ENCODE measurements at regions not wholly inside any gene's neighbourhood (a gene's known extent, or its start where the extent isn't known, plus 50 kb on each side); places are given as distances from the start of the nearest gene placed in this dataset.

DNA sequence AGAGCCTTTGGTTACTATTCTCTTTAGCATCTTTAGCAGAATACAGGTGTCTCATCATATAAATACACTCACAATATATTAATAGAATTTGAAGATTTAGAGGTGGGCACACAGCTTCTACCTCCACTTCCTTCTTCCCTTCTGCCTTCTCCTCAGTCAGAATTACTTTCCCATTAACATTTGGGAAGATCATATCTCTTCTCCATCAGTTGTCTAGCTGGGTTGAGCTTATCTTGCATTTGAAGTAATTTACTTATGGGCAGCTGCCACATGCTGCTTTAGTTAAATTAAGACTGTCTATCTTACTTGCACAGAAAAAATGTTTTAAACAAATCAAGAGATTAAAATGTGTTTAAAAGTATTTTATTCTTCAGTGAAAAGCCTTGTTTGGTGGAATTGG, 110.1 kb upstream of the ASIC2 start:
- Histone ChIP-seq H3K9ac (ENCODE audit: low read depth, low read length) (no peak overlapping the region), H3K4me1 (ENCODE audit: insufficient read depth, low read length) (peaks cover 5% of the 10 kb centered on the region; the same call in 1 of the 2 replicates), H3K4me3 (ENCODE audit: low read length) (no peak overlapping the region), H3K27ac (ENCODE audit: low read depth, low read length) (no peak overlapping the region), H3K9me3 (ENCODE audit: insufficient read depth, low read depth, low read length) (no peaks in the 10 kb centered on the region), H3K27me3 (ENCODE audit: insufficient read depth, low read length) (no peaks in the 10 kb centered on the region), H3K36me3 (ENCODE audit: insufficient read depth, low read length) (no peaks in the 10 kb centered on the region)

DNA sequence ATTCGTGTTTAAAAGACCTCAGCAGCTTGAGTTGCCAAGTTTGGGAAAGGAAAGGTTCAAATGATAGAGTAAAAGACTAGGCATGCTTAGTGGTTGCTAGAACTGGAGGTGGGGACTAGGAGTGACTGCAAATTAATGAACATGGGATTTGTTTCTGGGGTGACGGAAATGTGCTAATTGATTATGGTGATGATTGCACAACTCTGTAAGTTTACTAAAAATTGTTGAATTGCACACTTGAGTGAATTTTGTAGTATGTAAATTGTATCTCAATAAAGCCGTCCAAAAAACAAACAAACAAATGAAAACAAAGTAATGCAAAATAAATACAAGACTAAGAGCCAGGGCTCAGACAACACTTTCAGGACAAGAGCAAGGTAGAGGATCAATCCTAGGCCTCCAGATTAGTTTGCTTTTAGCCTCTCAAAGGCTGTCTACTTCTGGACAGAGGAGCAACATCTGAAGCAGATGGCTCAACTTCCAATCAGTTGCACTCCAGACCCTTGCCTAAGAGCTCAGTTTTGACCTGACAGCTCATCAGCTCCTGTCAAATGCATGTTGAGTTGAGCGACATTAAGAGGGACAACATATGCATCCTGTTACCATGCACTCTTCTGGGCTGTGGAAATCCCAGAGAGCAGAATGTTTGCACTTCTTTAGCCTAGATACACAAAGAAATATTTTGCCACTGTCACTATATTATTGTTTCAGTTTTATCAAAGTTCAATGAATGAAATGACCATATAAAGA, 111.2 kb upstream of the ASIC2 start:
- Histone ChIP-seq H3K4me3 (ENCODE audit: low read length) (no peak overlapping the region), H3K9me3 (ENCODE audit: insufficient read depth, low read depth, low read length) (no peaks in the 10 kb centered on the region), H3K27me3 (ENCODE audit: insufficient read depth, low read length) (no peaks in the 10 kb centered on the region), H3K4me1 (ENCODE audit: insufficient read depth, low read length) (peaks cover 5% of the 10 kb centered on the region; the same call in 1 of the 2 replicates), H3K36me3 (ENCODE audit: insufficient read depth, low read length) (no peaks in the 10 kb centered on the region), H3K9ac (ENCODE audit: low read depth, low read length) (no peak overlapping the region), H3K27ac (ENCODE audit: low read depth, low read length) (no peak overlapping the region)
- 92% methylated on average over 3 of the region's 4 CpGs for WGBS

DNA sequence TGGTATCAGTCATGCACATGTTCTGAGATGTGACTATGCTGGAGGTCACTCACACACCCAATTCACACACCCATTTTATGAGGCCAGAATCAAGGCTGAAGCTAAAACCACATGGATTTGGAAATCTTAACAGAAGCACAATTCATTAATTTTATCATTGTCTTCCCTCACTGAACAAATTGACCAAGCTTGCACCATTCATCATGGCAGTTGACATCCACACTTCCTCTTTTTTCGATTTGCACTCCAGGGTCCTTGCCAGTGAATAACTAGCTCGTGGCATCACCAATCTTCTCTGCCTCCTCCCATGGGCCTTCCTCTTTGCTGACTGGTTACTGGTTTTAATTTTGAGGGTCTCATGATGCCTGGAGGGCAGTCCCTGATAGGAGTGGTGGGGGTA, 123.0 kb upstream of the ASIC2 start:
- Histone ChIP-seq H3K27me3 (ENCODE audit: insufficient read depth, low read length) (no peaks in the 10 kb centered on the region), H3K27ac (ENCODE audit: low read depth, low read length) (no peak overlapping the region), H3K36me3 (ENCODE audit: insufficient read depth, low read length) (no peaks in the 10 kb centered on the region), H3K9ac (ENCODE audit: low read depth, low read length) (no peak overlapping the region), H3K9me3 (ENCODE audit: insufficient read depth, low read depth, low read length) (no peaks in the 10 kb centered on the region), H3K4me3 (ENCODE audit: low read length) (no peak overlapping the region), H3K4me1 (ENCODE audit: insufficient read depth, low read length) (no peaks in the 10 kb centered on the region)
- 92% methylated on average over 2 of the region's 2 CpGs for WGBS

DNA sequence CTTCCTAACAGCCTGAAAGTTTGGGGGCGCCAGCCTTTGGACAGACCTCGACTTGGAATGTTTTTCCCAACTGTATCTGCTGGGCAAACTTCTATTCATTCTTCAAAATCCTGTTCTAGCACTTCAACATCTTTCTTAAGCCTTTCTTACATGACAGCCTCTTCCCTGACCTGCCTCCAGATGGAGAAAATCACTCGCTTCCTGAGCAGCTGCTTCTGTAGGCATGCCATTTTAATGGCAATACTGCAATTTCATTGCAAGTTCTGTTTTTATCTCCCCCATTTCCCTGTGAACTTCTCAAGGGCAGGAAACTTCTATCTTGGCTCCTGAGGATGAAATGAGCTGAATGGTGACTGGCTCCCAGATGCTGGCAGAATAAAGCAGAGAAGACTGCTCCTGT, 128.8 kb upstream of the ASIC2 start:
- no peak overlapping the region for H3K4me3 ChIP-seq (ENCODE audit: low read length)
- no peak overlapping the region for H3K27ac ChIP-seq (ENCODE audit: low read depth, low read length)
- no peaks in the 10 kb centered on the region for H3K36me3 ChIP-seq (ENCODE audit: insufficient read depth, low read length)
- H3K9me3 ChIP-seq (ENCODE audit: insufficient read depth, low read depth, low read length): no peaks in the 10 kb centered on the region
- H3K27me3 ChIP-seq (ENCODE audit: insufficient read depth, low read length): no peaks in the 10 kb centered on the region
- H3K9ac ChIP-seq (ENCODE audit: low read depth, low read length): no peak overlapping the region
- 92% methylated on average over 3 of the region's 3 CpGs for whole genome bisulfite sequencing
- H3K4me1 ChIP-seq (ENCODE audit: insufficient read depth, low read length): no peaks in the 10 kb centered on the region

DNA sequence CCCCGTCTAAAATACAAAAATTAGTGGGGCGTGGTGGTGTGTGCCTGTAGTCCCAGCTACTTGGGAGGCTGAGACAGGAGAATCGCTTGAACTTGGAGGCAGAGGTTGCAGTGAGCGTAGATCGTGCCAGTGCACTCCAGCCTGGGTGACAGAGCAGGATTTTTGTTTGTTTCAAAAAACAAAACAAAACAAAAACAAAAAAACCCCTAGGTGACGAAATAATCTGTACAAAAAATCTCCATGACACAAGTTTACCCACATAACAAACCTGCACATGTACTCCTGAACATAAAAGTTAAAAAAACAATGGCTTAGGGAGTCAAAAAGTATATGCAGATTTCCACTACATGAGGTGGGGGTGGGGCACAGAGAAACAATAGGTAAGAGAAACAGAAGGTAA, 140.5 kb upstream of the ASIC2 start:
- Histone ChIP-seq H3K9ac (ENCODE audit: low read depth, low read length) (no peak overlapping the region), H3K9me3 (ENCODE audit: insufficient read depth, low read depth, low read length) (0 out of 2 replicates have a peak, but pooled peaks cover 2% of the 10 kb centered on the region), H3K36me3 (ENCODE audit: insufficient read depth, low read length) (no peaks in the 10 kb centered on the region), H3K4me1 (ENCODE audit: insufficient read depth, low read length) (no peaks in the 10 kb centered on the region), H3K27ac (ENCODE audit: low read depth, low read length) (no peak overlapping the region), H3K27me3 (ENCODE audit: insufficient read depth, low read length) (no peaks in the 10 kb centered on the region), H3K4me3 (ENCODE audit: low read length) (no peak overlapping the region)
- 84% methylated on average over 6 of the region's 6 CpGs for WGBS

DNA sequence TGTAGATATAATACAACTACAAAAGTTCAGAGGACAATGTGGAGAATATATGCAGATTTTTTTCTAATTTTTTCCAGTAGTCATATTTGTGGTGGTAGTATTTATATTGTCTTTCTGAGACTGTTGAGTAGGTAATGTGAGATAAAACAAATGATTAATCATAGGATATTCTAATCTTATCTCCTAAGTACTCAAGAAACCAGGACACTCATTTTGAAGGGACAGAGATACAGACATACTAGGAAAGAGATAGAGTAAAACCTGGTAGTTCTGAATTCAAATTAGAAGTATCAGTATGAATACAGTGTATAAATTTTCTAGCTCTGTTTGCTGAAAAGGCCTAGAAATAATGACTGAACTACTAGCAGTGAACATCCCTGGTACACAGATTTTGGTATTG, 141.7 kb upstream of the ASIC2 start:
- H3K27me3 ChIP-seq (ENCODE audit: insufficient read depth, low read length): no peaks in the 10 kb centered on the region
- no peak overlapping the region for H3K4me3 ChIP-seq (ENCODE audit: low read length)
- no peak overlapping the region for H3K27ac ChIP-seq (ENCODE audit: low read depth, low read length)
- H3K4me1 ChIP-seq (ENCODE audit: insufficient read depth, low read length): no peaks in the 10 kb centered on the region
- 0 out of 2 replicates have a peak, but pooled peaks cover 2% of the 10 kb centered on the region for H3K9me3 ChIP-seq (ENCODE audit: insufficient read depth, low read depth, low read length)
- H3K36me3 ChIP-seq (ENCODE audit: insufficient read depth, low read length): no peaks in the 10 kb centered on the region
- H3K9ac ChIP-seq (ENCODE audit: low read depth, low read length): no peak overlapping the region

DNA sequence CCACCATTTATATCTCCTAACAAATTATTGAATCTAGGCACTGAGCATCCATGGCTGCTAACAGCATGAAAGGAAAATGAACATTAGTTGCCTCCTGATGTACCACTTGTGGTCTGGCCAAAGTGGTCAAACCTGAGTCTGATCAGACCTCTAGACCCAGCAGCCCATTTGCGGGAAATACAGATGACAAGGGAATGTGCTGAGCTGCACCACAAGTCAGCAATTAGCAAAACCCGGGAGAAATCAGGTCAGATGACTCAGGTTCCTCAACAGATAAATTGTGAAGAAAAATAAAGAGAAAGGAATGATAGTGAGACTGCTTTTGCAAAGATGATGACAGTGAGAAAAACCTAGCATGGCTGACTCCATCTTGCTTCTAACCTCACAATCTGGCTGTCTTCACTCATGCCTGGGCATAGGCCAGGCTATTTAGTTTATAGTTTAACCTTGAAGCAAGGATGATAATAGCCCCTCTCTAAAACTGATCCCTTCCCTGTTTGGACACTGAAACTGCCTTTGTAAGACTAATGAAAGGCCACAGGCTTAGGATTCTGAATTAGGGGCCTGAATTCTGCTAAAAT, 142.7 kb upstream of the ASIC2 start:
- Histone ChIP-seq H3K9me3 (ENCODE audit: insufficient read depth, low read depth, low read length) (0 out of 2 replicates have a peak, but pooled peaks cover 2% of the 10 kb centered on the region), H3K9ac (ENCODE audit: low read depth, low read length) (no peak overlapping the region), H3K36me3 (ENCODE audit: insufficient read depth, low read length) (no peaks in the 10 kb centered on the region), H3K27me3 (ENCODE audit: insufficient read depth, low read length) (no peaks in the 10 kb centered on the region), H3K27ac (ENCODE audit: low read depth, low read length) (no peak overlapping the region), H3K4me3 (ENCODE audit: low read length) (no peak overlapping the region), H3K4me1 (ENCODE audit: insufficient read depth, low read length) (no peaks in the 10 kb centered on the region)
- WGBS: 91% methylated on average over 2 of the region's 2 CpGs

DNA sequence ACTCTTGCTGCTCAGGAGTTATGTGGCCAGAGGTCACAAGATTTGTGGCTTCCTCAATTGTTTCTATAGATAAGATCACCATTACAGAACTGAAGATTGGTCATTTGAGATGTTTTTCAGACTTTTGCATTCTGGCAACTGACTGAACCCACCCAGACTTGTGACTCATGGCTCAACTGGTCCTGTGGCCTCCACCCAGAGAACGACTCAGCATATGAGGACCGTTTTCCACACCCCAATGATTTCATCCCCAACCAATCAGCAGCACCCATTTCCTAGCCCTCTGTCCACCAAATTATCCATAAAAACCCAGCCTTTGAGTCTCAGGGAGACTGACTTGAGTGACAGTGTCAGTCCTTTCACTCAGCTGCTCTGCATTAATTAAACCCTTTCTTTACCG, 143.2 kb upstream of the ASIC2 start:
- WGBS: 86% methylated on average over 2 of the region's 3 CpGs
- Histone ChIP-seq H3K27me3 (ENCODE audit: insufficient read depth, low read length) (no peaks in the 10 kb centered on the region), H3K9me3 (ENCODE audit: insufficient read depth, low read depth, low read length) (0 out of 2 replicates have a peak, but pooled peaks cover 2% of the 10 kb centered on the region), H3K9ac (ENCODE audit: low read depth, low read length) (no peak overlapping the region), H3K4me1 (ENCODE audit: insufficient read depth, low read length) (no peaks in the 10 kb centered on the region), H3K27ac (ENCODE audit: low read depth, low read length) (no peak overlapping the region), H3K4me3 (ENCODE audit: low read length) (no peak overlapping the region), H3K36me3 (ENCODE audit: insufficient read depth, low read length) (no peaks in the 10 kb centered on the region)

DNA sequence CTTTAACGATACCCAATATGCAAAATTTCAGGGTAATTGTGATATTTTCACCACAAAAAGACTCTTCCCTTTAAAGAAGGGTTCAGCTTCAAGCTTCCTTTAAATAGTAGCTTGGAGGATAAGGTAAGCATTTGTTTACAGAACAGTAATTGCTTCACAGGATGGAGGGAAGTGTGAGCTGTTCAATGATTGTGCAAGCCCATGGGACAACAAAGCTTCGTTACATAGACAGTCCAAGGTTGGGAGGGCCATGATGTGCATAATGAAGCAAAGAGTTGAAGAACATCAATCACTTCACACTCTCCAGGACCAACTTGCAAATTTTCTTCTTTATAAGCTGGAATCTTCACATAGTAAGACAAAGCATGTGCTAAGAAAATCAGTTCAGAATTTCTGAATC, 145.0 kb upstream of the ASIC2 start:
- H3K27ac ChIP-seq (ENCODE audit: low read depth, low read length): no peak overlapping the region

DNA sequence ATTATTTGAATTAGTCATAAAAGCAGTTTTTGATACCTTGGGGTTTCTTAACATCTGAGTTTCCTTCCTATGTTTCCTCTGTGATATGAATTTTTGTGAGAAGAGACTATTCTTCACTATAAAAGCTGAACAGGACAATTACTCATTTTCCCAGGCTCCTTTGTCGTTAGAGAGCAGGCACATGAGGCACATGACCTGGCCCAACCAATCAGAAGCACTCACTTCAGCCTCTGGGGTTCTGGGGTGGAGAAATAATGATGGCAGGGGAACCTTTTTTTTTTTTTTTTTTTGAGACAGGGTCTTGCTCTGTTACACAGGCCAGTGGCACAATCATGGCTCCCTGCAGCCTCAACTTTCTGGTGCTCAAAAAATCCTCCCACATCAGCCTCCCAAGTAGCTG, 145.5 kb upstream of the ASIC2 start:
- Histone ChIP-seq H3K9me3 (ENCODE audit: insufficient read depth, low read depth, low read length) (peaks cover 16% of the 10 kb centered on the region), H3K27ac (ENCODE audit: low read depth, low read length) (no peak overlapping the region), H3K9ac (ENCODE audit: low read depth, low read length) (no peak overlapping the region), H3K36me3 (ENCODE audit: insufficient read depth, low read length) (no peaks in the 10 kb centered on the region), H3K4me1 (ENCODE audit: insufficient read depth, low read length) (no peaks in the 10 kb centered on the region), H3K27me3 (ENCODE audit: insufficient read depth, low read length) (no peaks in the 10 kb centered on the region), H3K4me3 (ENCODE audit: low read length) (no peak overlapping the region)
- no CpG with 5 or more reads among the region's 1 CpG for WGBS

More for the DNA sequence above, 145.0 kb upstream of the ASIC2 start:
- Histone ChIP-seq H3K4me1 (ENCODE audit: insufficient read depth, low read length) (no peaks in the 10 kb centered on the region), H3K4me3 (ENCODE audit: low read length) (no peak overlapping the region), H3K9me3 (ENCODE audit: insufficient read depth, low read depth, low read length) (peaks cover 16% of the 10 kb centered on the region), H3K36me3 (ENCODE audit: insufficient read depth, low read length) (no peaks in the 10 kb centered on the region), H3K9ac (ENCODE audit: low read depth, low read length) (no peak overlapping the region), H3K27me3 (ENCODE audit: insufficient read depth, low read length) (no peaks in the 10 kb centered on the region)
- 100% methylated on average over 1 of the region's 2 CpGs for WGBS

DNA sequence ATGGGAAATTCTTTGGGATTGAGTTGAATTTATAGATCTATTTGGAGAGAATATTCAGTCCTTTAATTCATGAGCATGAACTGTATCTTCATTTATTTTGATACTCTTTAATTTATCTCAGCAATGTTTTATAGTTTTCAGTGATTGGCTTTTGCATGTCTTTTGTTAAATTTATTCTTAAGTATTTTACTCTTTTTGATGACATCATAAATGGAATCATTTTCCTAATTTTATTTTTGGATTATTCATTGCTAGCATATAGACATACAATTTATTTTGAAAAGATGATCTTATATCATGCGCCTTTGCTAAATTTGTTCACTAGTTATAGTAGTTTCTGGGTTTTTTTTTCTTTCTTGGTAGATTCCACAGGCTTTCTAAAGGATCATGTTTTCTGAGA, 149.2 kb upstream of the ASIC2 start:
- no peak overlapping the region for H3K4me3 ChIP-seq (ENCODE audit: low read length)
- no peak overlapping the region for H3K27ac ChIP-seq (ENCODE audit: low read depth, low read length)
- no peak overlapping the region for H3K9ac ChIP-seq (ENCODE audit: low read depth, low read length)
- H3K9me3 ChIP-seq (ENCODE audit: insufficient read depth, low read depth, low read length): peaks cover 16% of the 10 kb centered on the region
- H3K27me3 ChIP-seq (ENCODE audit: insufficient read depth, low read length): peaks cover 3% of the 10 kb centered on the region; the same call in 1 of the 2 replicates
- no peaks in the 10 kb centered on the region for H3K36me3 ChIP-seq (ENCODE audit: insufficient read depth, low read length)
- WGBS: 100% methylated on average over 1 of the region's 1 CpG
- no peaks in the 10 kb centered on the region for H3K4me1 ChIP-seq (ENCODE audit: insufficient read depth, low read length)
